PC-9 (cell line): ENCODE measurements at regions not wholly inside any gene's neighbourhood (a gene's known extent, or its start where the extent isn't known, plus 50 kb on each side); places are given as distances from the start of the nearest gene placed in this dataset.

Experiments
- BruUV-seq: library from RNA; stranded (reverse); fragments of 400-500 nt; replicated peaks from 2 replicates; lab custom pipeline; 2021; lab: Mats Ljungman, UMichigan
- CTCF ChIA-PET: fragments of 300-600 bp; sonication (Branson Sonifier 250); formaldehyde crosslinking; loops from one replicate; lab custom pipeline; 2022; ENCODE audit warnings: antibody characterized with exemption; lab: Charles Lee
- POLR2A ChIA-PET: fragments of 300-600 bp; sonication (Branson Sonifier 250); formaldehyde crosslinking; loops from one replicate; lab custom pipeline; 2022; ENCODE audit warnings: antibody characterized with exemption; ENCODE audit not compliant: unreplicated experiment; lab: Charles Lee
- DNase-seq, 2 experiments: peaks; one replicate each; pipeline versions ENCODE4 v3.0.0 to v3.0.0-alpha.2; 2015 to 2022; ENCODE audit warnings: mixed read lengths in 1 of 2
- H2AFZ ChIP-seq: fragments of 200-600 bp; sonication (generic); 2 replicates; pipeline ENCODE4 v1.8.1; 2017; ENCODE audit warnings: antibody characterized with exemption
- H3F3A ChIP-seq: fragments of 200-600 bp; sonication (generic); 2 replicates; pipeline ENCODE4 v1.8.1; 2017; ENCODE audit warnings: antibody characterized with exemption, mild to moderate bottlenecking, low read depth; ENCODE audit not compliant: insufficient read depth
- H3K27ac ChIP-seq: fragments of 200-600 bp; sonication (generic); 2 replicates; pipeline ENCODE4 v1.6.1; 2016; ENCODE audit warnings: mixed run types
- H3K27me3 ChIP-seq: fragments of 200-600 bp; sonication (generic); 2 replicates; pipeline ENCODE4 v1.6.1; 2016; ENCODE audit warnings: low read depth, mixed run types; ENCODE audit not compliant: insufficient read depth
- H3K36me3 ChIP-seq: fragments of 200-600 bp; sonication (generic); 2 replicates; pipeline ENCODE4 v1.6.1; 2016; ENCODE audit warnings: low read depth, mixed run types
- H3K4me1 ChIP-seq: fragments of 200-600 bp; sonication (generic); replicated peaks from 2 replicates; pipeline ENCODE4 v1.6.1; 2016; ENCODE audit warnings: mixed run types; ENCODE audit not compliant: insufficient read depth
- H3K4me2 ChIP-seq: fragments of 200-600 bp; sonication (generic); 2 replicates; pipeline ENCODE4 v1.6.1; 2017; ENCODE audit warnings: mixed run types
- H3K4me3 ChIP-seq: fragments of 200-600 bp; sonication (generic); 2 replicates; pipeline ENCODE4 v1.6.1; 2016; ENCODE audit warnings: mixed run types
- H3K79me2 ChIP-seq: fragments of 200-600 bp; sonication (generic); 2 replicates; pipeline ENCODE4 v1.6.1; 2017; ENCODE audit warnings: low read depth, mixed run types
- H3K9me2 ChIP-seq: fragments of 200-600 bp; sonication (generic); 2 replicates; pipeline ENCODE4 v1.8.1; 2017; ENCODE audit warnings: mild to moderate bottlenecking; ENCODE audit not compliant: insufficient read depth
- H3K9me3 ChIP-seq: fragments of 200-600 bp; sonication (generic); 2 replicates; pipeline ENCODE4 v1.8.1; 2016; ENCODE audit warnings: low read depth; ENCODE audit not compliant: insufficient read depth
- H4K20me1 ChIP-seq: fragments of 200-600 bp; sonication (generic); 2 replicates; pipeline ENCODE4 v1.8.1; 2017; ENCODE audit not compliant: insufficient read depth
- CTCF ChIP-seq: fragments of 200-600 bp; sonication (generic); conservative IDR thresholded peaks from 2 replicates; pipeline ENCODE4 v1.6.1; 2017; ENCODE audit warnings: mixed run types, antibody characterized with exemption, mild to moderate bottlenecking, moderate library complexity
- EZH2 ChIP-seq: fragments of 200-600 bp; sonication (generic); IDR thresholded peaks from 2 replicates; pipeline ENCODE4 v1.8.0; 2017; ENCODE audit warnings: antibody characterized with exemption, low read depth
- intact Hi-C: fragments of 100-400 bp; cut with micrococcal nuclease; formaldehyde crosslinking; loops from one replicate; pipeline ENCODE4 v1.10.0; 2022; ENCODE audit not compliant: unreplicated experiment

- H3K27me3 ChIP-seq, result no peaks in the 10 kb centered on the region
- H2AFZ ChIP-seq, result peak overlapping the region; percentile 34; the same call in 1 of the 2 replicates
- no peaks in the 10 kb centered on the region for H3K36me3 ChIP-seq
- no peak overlapping the region for H3K27ac ChIP-seq
- ChIA-PET POLR2A (no interaction called here), CTCF (no interaction called here)
- H3K4me3 ChIP-seq, result no peak overlapping the region
- no peaks in the 10 kb centered on the region for H3K79me2 ChIP-seq
- H3K4me1 ChIP-seq, result peaks cover 11% of the 10 kb centered on the region
- no peak for TF ChIP-seq EZH2
- TF ChIP-seq CTCF, result no peak
- no peaks in the 10 kb centered on the region for H3F3A ChIP-seq
- no peaks in the 10 kb centered on the region for H3K9me3 ChIP-seq
- H3K9me2 ChIP-seq, result peaks cover 6% of the 10 kb centered on the region; the same call in 1 of the 2 replicates
- DNase-seq, result no peak
- no TSS peak for BruUV-seq
- no peak overlapping the region for H3K4me2 ChIP-seq
- no peaks in the 10 kb centered on the region for H4K20me1 ChIP-seq
- intact Hi-C loops, result no loop called here
These were observed 53.0 kb upstream of the ABCB5 start for GRCh38 chr7:20562461-20562860.
